Endothelial cell of umbilical vein (primary cell): ENCODE measurements at regions not wholly inside any gene's neighbourhood (a gene's known extent, or its start where the extent isn't known, plus 50 kb on each side); places are given as distances from the start of the nearest gene placed in this dataset.

ENCODE experiments used
- BruUV-seq: library from RNA; stranded (reverse); fragments of 400-500 nt; replicated peaks from 2 replicates; lab custom pipeline; 2021; lab: Mats Ljungman, UMichigan
- CTCF ChIA-PET: fragments of 300-600, 350-600 bp; sonication (Branson Sonifier 250); formaldehyde crosslinking; loops from one replicate; lab custom pipeline; 2021; ENCODE audit warnings: antibody characterized with exemption, inconsistent platforms; lab: Charles Lee
- POLR2A ChIA-PET: fragments of 300-600, 350-600 bp; sonication (Branson Sonifier 250); formaldehyde crosslinking; loops from one replicate; lab custom pipeline; 2021; ENCODE audit warnings: antibody characterized with exemption, inconsistent platforms; lab: Charles Lee
- DNase-seq: peaks from one replicate; pipeline ENCODE4 v3.0.0-alpha.2; 2011; ENCODE audit warnings: low read depth, low spot score
- FAIRE-seq: peaks from 2 replicates; lab custom pipeline; 2011; peaks lifted over from hg19 to GRCh38; lab: Jason Lieb, UNC
- H2AFZ ChIP-seq: 2 replicates; pipeline ENCODE4 v1.6.0; 2012; ENCODE audit warnings: low read depth, low read length, control low read depth, inconsistent platforms
- H3K27ac ChIP-seq: 2 replicates; pipeline ENCODE4 v1.5.1; 2011; ENCODE audit warnings: low read depth, mild to moderate bottlenecking, control low read depth, low read length, moderate library complexity; ENCODE audit not compliant: insufficient read depth
- H3K27me3 ChIP-seq, 2 experiments: 2 replicates each; pipeline versions ENCODE4 v1.6.0 to v1.6.1; 2011; ENCODE audit warnings: low read length in 2 of 2, mixed read lengths in 1 of 2; ENCODE audit not compliant: control insufficient read depth in 2 of 2, insufficient read depth in 2 of 2
- H3K36me3 ChIP-seq, 2 experiments: 2 replicates in 1 of 2; 3 replicates in 1 of 2; pipeline ENCODE4 v1.5.1; 2011; ENCODE audit warnings: low read length in 2 of 2, mild to moderate bottlenecking in 1 of 2, moderate library complexity in 1 of 2; ENCODE audit not compliant: control insufficient read depth in 2 of 2, insufficient read depth in 2 of 2; ENCODE audit errors: extremely low read depth in 1 of 2
- H3K4me1 ChIP-seq: 3 replicates; pipeline ENCODE4 v1.5.1; 2011; ENCODE audit warnings: mild to moderate bottlenecking, low read length; ENCODE audit not compliant: control insufficient read depth, insufficient read depth; ENCODE audit errors: extremely low read depth
- H3K4me2 ChIP-seq: 2 replicates; pipeline ENCODE4 v1.6.1; 2011; ENCODE audit warnings: low read length, control low read depth, mixed read lengths; ENCODE audit not compliant: insufficient read depth
- H3K4me3 ChIP-seq, 3 experiments: fragments of 200-600 bp in 1 of 3; sonication (generic), shearing (Covaris generic) in 1 of 3; replicated peaks in 1 of 3; 2 replicates each; pipeline ENCODE4 v1.5.1; 2011 to 2016; ENCODE audit warnings: control low read depth in 3 of 3, low read length in 3 of 3, mild to moderate bottlenecking in 2 of 3, inconsistent platforms in 1 of 3, low read depth in 1 of 3, moderate library complexity in 1 of 3; ENCODE audit not compliant: insufficient read depth in 1 of 3
- H3K79me2 ChIP-seq: 2 replicates; pipeline ENCODE4 v1.6.0; 2012; ENCODE audit warnings: low read length, inconsistent platforms; ENCODE audit not compliant: control insufficient read depth, insufficient read depth
- H3K9ac ChIP-seq: replicated peaks from 2 replicates; pipeline ENCODE3; 2011; ENCODE audit warnings: low read length, control low read depth; ENCODE audit not compliant: insufficient read depth; ENCODE audit errors: extremely low read depth
- H3K9me1 ChIP-seq: replicated peaks from 3 replicates; pipeline ENCODE4 v1.6.0; 2011; ENCODE audit warnings: mild to moderate bottlenecking, low read length; ENCODE audit not compliant: control insufficient read depth, insufficient read depth; ENCODE audit errors: extremely low read depth
- H3K9me3 ChIP-seq: replicated peaks from 2 replicates; pipeline ENCODE4 v1.5.1; 2012; ENCODE audit warnings: low read length, inconsistent platforms; ENCODE audit not compliant: control insufficient read depth, insufficient read depth
- H4K20me1 ChIP-seq: replicated peaks from 2 replicates; pipeline ENCODE3; 2011; ENCODE audit warnings: mild to moderate bottlenecking, low read length; ENCODE audit not compliant: control insufficient read depth, insufficient read depth; ENCODE audit errors: extremely low read depth
- EZH2 ChIP-seq: IDR thresholded peaks from 2 replicates; pipeline ENCODE4 v1.6.1; 2012; ENCODE audit warnings: borderline replicate concordance, low read depth, mild to moderate bottlenecking, moderate library complexity, low read length, inconsistent platforms; ENCODE audit not compliant: severe bottlenecking
- FOS ChIP-seq: IDR thresholded peaks from 2 replicates; pipeline ENCODE4 v1.6.1; 2011; ENCODE audit warnings: mild to moderate bottlenecking, low read length, moderate library complexity, borderline replicate concordance; ENCODE audit not compliant: insufficient read depth
- GATA2 ChIP-seq: IDR thresholded peaks from 2 replicates; pipeline ENCODE4 v1.7.0; 2011; ENCODE audit warnings: low read depth, mild to moderate bottlenecking, moderate library complexity, mixed read lengths, low read length; ENCODE audit not compliant: insufficient read length, insufficient read depth
- JUN ChIP-seq: IDR thresholded peaks from 2 replicates; pipeline ENCODE4 v1.6.1; 2011; ENCODE audit warnings: borderline replicate concordance, low read depth; ENCODE audit not compliant: insufficient read length, insufficient read depth
- MYC ChIP-seq: IDR thresholded peaks from one replicate; pipeline ENCODE4 v1.6.1; 2011; ENCODE audit warnings: mild to moderate bottlenecking, low read depth, low read length
- POLR2A ChIP-seq: IDR thresholded peaks from 2 replicates; pipeline ENCODE4 v1.6.1; 2012; ENCODE audit warnings: low read depth, mild to moderate bottlenecking, control low read depth, low read length
- POLR2AphosphoS5 ChIP-seq: IDR thresholded peaks from 2 replicates; pipeline ENCODE4 v1.6.1; 2012; ENCODE audit warnings: low read depth, mild to moderate bottlenecking, control low read depth, low read length, moderate library complexity; ENCODE audit not compliant: insufficient read depth
- dilution Hi-C: fragments of 300-500 bp; cut with MboI; formaldehyde crosslinking; loops from one replicate; pipeline ENCODE4 v1.15.0; 2019; ENCODE audit warnings: low sequenced_read_pairs; ENCODE audit not compliant: extremely low pct_ligation_motif_present
- intact Hi-C: fragments of 100-400 bp; cut with micrococcal nuclease; formaldehyde crosslinking; loops from one replicate; pipeline ENCODE4 v1.10.0; 2022
- TF ChIP-seq, protein P1 (sequence below): IDR thresholded peaks from 2 replicates; pipeline ENCODE4 v1.6.1; 2011; ENCODE audit not compliant: insufficient read depth, insufficient read length
- TF ChIP-seq, protein P2 (sequence below), 2 donors: IDR thresholded peaks; 1 replicate in 1 of 2; 2 replicates in 1 of 2; pipeline ENCODE4 v1.5.1; 2011; ENCODE audit warnings: low read length in 2 of 2, mild to moderate bottlenecking in 2 of 2, moderate library complexity in 2 of 2, control low read depth in 1 of 2, inconsistent platforms in 1 of 2, low read depth in 1 of 2; ENCODE audit not compliant: insufficient read depth in 1 of 2; ENCODE audit errors: extremely low read depth in 1 of 2

DNA sequence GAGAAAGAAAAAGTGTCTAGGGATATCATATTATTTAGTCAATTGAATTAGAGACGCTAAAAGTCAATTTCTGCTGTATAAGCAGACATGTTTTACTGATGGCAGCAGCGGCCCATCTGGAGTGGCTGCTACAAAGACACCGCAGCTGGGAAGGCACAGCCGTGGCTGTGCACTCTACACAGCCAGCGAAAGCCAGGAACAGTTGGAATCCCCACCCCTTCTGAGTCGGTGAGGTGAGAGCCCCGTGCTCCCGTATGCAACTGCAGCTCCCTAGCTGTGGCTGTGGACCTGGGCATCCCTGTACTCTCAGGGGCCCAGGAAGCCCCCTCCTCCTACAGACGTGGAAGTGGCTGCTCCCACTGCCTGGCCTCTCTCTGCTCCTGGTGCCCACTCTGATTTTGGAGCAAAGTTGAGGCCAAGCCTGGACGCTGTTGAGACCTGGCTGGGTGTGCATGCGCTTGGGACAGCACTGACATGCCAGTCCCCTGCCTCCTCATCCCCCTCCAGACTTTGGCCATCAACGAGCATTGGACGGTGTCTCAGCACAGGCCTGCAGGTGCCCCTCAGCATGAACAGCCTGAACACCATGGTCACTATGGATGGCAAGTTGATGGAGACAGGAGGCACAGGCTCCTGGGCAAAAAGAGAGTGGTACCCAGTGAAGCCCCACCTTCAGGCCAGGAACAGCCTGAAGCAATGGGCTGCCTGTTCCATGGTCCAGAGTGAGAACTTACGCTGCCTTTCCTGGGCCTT lies 944.0 kb upstream of the MIR17HG start:
- ChIA-PET POLR2A (no interaction called here), CTCF (no interaction called here)
- Histone ChIP-seq H3K4me2 (no peak overlapping the region), H4K20me1 (no peaks in the 10 kb centered on the region), H3K79me2 (no peaks in the 10 kb centered on the region), H3K4me1 (no peaks in the 10 kb centered on the region), H3K36me3 (no peaks in the 10 kb centered on the region), H3K9me3 (no peaks in the 10 kb centered on the region), H3K27ac (no peak overlapping the region), H2AFZ (no peak overlapping the region), H3K9ac (no peak overlapping the region), H3K9me1 (no peaks in the 10 kb centered on the region), H3K4me3 (no peak overlapping the region), H3K27me3 (no peaks in the 10 kb centered on the region)
- FAIRE-seq (no peak), DNase-seq (no peak)
- BruUV-seq: no TSS peak
- TF ChIP-seq JUN: no peak
- TF ChIP-seq, protein P1, sequence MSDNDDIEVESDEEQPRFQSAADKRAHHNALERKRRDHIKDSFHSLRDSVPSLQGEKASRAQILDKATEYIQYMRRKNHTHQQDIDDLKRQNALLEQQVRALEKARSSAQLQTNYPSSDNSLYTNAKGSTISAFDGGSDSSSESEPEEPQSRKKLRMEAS: no peak
- TF ChIP-seq POLR2A: no peak
- TF ChIP-seq, protein P2, sequence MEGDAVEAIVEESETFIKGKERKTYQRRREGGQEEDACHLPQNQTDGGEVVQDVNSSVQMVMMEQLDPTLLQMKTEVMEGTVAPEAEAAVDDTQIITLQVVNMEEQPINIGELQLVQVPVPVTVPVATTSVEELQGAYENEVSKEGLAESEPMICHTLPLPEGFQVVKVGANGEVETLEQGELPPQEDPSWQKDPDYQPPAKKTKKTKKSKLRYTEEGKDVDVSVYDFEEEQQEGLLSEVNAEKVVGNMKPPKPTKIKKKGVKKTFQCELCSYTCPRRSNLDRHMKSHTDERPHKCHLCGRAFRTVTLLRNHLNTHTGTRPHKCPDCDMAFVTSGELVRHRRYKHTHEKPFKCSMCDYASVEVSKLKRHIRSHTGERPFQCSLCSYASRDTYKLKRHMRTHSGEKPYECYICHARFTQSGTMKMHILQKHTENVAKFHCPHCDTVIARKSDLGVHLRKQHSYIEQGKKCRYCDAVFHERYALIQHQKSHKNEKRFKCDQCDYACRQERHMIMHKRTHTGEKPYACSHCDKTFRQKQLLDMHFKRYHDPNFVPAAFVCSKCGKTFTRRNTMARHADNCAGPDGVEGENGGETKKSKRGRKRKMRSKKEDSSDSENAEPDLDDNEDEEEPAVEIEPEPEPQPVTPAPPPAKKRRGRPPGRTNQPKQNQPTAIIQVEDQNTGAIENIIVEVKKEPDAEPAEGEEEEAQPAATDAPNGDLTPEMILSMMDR (IDR thresholded peaks at IDR 0.05; ENCODE audit: extremely low read depth in 1 of 2, insufficient read depth in 1 of 2, low read depth in 1 of 2, low read length in 2 of 2): no peak
- no peak for TF ChIP-seq MYC
- TF ChIP-seq GATA2: no peak
- TF ChIP-seq FOS: no peak
- TF ChIP-seq EZH2: no peak
- TF ChIP-seq POLR2AphosphoS5: no peak
- intact Hi-C loops (no loop called here), dilution Hi-C loops (no loop called here)
